HEK293 (cell line): ENCODE measurements at regions not wholly inside any gene's neighbourhood (a gene's known extent, or its start where the extent isn't known, plus 50 kb on each side); places are given as distances from the start of the nearest gene placed in this dataset.
"Not testable (repeated sequence)": the region's sequence is repeated elsewhere in the genome, so short reads cannot be mapped to it uniquely, and the experiment has no call there.

ENCODE experiments used
- CTCF ChIA-PET: fragments of 350-600 bp; formaldehyde crosslinking; extraction: SDS; loops from one replicate; lab custom pipeline; 2021; ENCODE audit warnings: antibody characterized with exemption; lab: Yijun Ruan, JAX
- POLR2A ChIA-PET: fragments of 300-600 bp; formaldehyde crosslinking; extraction: SDS; loops from one replicate; lab custom pipeline; 2020; ENCODE audit warnings: antibody characterized with exemption, inconsistent platforms; lab: Yijun Ruan, JAX
- H3K27ac ChIP-seq: fragments of 200-500 bp; sonication (Bioruptor generic); 2 replicates; pipeline ENCODE4 v1.5.1; 2014; ENCODE audit warnings: low read depth, low read length, control low read depth, inconsistent platforms; ENCODE audit errors: extremely low read depth
- H3K36me3 ChIP-seq, 2 experiments: fragments of 200-500 bp in 1 of 2; sonication (Bioruptor generic) in 1 of 2; 1 replicate in 1 of 2; 2 replicates in 1 of 2; pipeline ENCODE4 v1.5.1; 2014 to 2017; ENCODE audit warnings: inconsistent platforms in 2 of 2, low read length in 2 of 2; ENCODE audit not compliant: control insufficient read depth in 2 of 2, insufficient read depth in 1 of 2
- H3K4me1 ChIP-seq: fragments of 200-500 bp; sonication (Bioruptor generic); 2 replicates; pipeline ENCODE4 v1.5.1; 2014; ENCODE audit warnings: mild to moderate bottlenecking, low read length, inconsistent platforms; ENCODE audit not compliant: control insufficient read depth, insufficient read depth
- H3K4me3 ChIP-seq: 2 replicates; pipeline ENCODE4 v1.5.1; 2011; ENCODE audit warnings: low read depth, mild to moderate bottlenecking, control low read depth, low read length, moderate library complexity
- H3K9me3 ChIP-seq: fragments of 200-500 bp; sonication (Bioruptor generic); 2 replicates; pipeline ENCODE4 v1.5.1; 2014; ENCODE audit warnings: low read depth, low read length, inconsistent platforms; ENCODE audit not compliant: control insufficient read depth, insufficient read depth
- EGR2 ChIP-seq: fragments of 450-650 bp; formaldehyde crosslinking; IDR thresholded peaks from 2 replicates; pipeline ENCODE4 v1.5.1; 2016; ENCODE audit warnings: low read depth, missing biosample characterization, missing genetic modification characterization
- HOXA7 ChIP-seq: sonication (generic); formaldehyde crosslinking; IDR thresholded peaks from 2 replicates; pipeline ENCODE4 v1.8.1; 2022; ENCODE audit warnings: missing genetic modification reagents, borderline replicate concordance
- OVOL3 ChIP-seq: fragments of 450-650 bp; formaldehyde crosslinking; IDR thresholded peaks from 2 replicates; pipeline ENCODE4 v1.5.1; 2016; ENCODE audit warnings: missing biosample characterization, missing genetic modification characterization
- ZBTB17 ChIP-seq: fragments of 450-650 bp; formaldehyde crosslinking; IDR thresholded peaks from 2 replicates; pipeline ENCODE4 v1.5.1; 2016; ENCODE audit warnings: missing biosample characterization, missing genetic modification characterization
- ZFP37 ChIP-seq: fragments of 450-650 bp; formaldehyde crosslinking; IDR thresholded peaks from 2 replicates; pipeline ENCODE4 v1.5.1; 2016; ENCODE audit warnings: missing biosample characterization, missing genetic modification characterization
- ZIC2 ChIP-seq: fragments of 450-650 bp; formaldehyde crosslinking; IDR thresholded peaks from 2 replicates; pipeline ENCODE4 v1.5.1; 2016; ENCODE audit warnings: missing biosample characterization, missing genetic modification characterization
- ZNF146 ChIP-seq: fragments of 450-650 bp; formaldehyde crosslinking; IDR thresholded peaks from 2 replicates; pipeline ENCODE4 v1.5.1; 2016; ENCODE audit warnings: missing biosample characterization, missing genetic modification characterization
- ZNF302 ChIP-seq: fragments of 450-650 bp; formaldehyde crosslinking; IDR thresholded peaks from 2 replicates; pipeline ENCODE4 v1.5.1; 2016; ENCODE audit warnings: missing biosample characterization, missing genetic modification characterization, low read depth
- ZNF311 ChIP-seq: fragments of 450-650 bp; formaldehyde crosslinking; IDR thresholded peaks from 2 replicates; pipeline ENCODE4 v1.5.1; 2017; ENCODE audit warnings: missing biosample characterization, missing genetic modification characterization, borderline replicate concordance
- ZNF394 ChIP-seq: fragments of 450-650 bp; formaldehyde crosslinking; IDR thresholded peaks from 2 replicates; pipeline ENCODE4 v1.5.1; 2016; ENCODE audit warnings: missing biosample characterization, missing genetic modification characterization, mild to moderate bottlenecking, moderate library complexity, borderline replicate concordance
- ZNF610 ChIP-seq: fragments of 450-650 bp; formaldehyde crosslinking; IDR thresholded peaks from 2 replicates; pipeline ENCODE4 v1.5.1; 2016; ENCODE audit warnings: missing biosample characterization, missing genetic modification characterization, borderline replicate concordance
- ZNF843 ChIP-seq: fragments of 450-650 bp; formaldehyde crosslinking; IDR thresholded peaks from 2 replicates; pipeline ENCODE4 v1.5.1; 2016; ENCODE audit warnings: missing biosample characterization, missing genetic modification characterization
- TF ChIP-seq, protein P1 (sequence below): fragments of 450-650 bp; formaldehyde crosslinking; IDR thresholded peaks from 2 replicates; pipeline ENCODE4 v1.5.1; 2016; ENCODE audit warnings: missing biosample characterization, missing genetic modification characterization
- TF ChIP-seq, protein P2 (sequence below): fragments of 450-650 bp; IDR thresholded peaks from 2 replicates; pipeline ENCODE4 v1.5.1; 2018; ENCODE audit warnings: missing biosample characterization, missing genetic modification characterization
- TF ChIP-seq, protein P3 (sequence below): fragments of 450-650 bp; formaldehyde crosslinking; IDR thresholded peaks from 2 replicates; pipeline ENCODE4 v1.5.1; 2016; ENCODE audit warnings: missing biosample characterization, missing genetic modification characterization
- TF ChIP-seq, protein P4 (sequence below): fragments of 450-650 bp; formaldehyde crosslinking; IDR thresholded peaks from 2 replicates; pipeline ENCODE4 v1.5.1; 2016; ENCODE audit warnings: missing biosample characterization, missing genetic modification characterization
- TF ChIP-seq, protein P5 (sequence below): fragments of 450-650 bp; formaldehyde crosslinking; IDR thresholded peaks from 2 replicates; pipeline ENCODE4 v1.5.1; 2016; ENCODE audit warnings: missing biosample characterization, missing genetic modification characterization

DNA sequence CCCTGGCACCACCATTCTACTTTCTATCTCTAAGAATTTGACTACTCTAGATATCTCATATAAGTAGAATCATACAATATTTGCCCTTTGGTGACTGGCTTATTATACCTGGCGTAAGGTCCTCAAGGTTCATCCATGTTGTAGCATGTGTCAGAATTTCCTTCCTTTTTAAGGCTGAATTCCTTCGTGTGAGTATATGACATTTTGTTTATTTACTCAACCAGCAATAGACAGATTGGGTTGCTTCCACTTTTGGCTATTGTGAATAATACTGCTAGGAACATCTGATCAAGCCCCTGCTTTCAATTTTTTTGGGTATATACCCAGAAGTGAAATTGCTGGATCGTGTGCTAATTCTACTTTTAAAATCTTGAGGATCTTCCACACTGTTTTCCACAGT lies 232.8 kb upstream of the MCHR2 start (continued):
- no peak for TF ChIP-seq ZNF610

DNA sequence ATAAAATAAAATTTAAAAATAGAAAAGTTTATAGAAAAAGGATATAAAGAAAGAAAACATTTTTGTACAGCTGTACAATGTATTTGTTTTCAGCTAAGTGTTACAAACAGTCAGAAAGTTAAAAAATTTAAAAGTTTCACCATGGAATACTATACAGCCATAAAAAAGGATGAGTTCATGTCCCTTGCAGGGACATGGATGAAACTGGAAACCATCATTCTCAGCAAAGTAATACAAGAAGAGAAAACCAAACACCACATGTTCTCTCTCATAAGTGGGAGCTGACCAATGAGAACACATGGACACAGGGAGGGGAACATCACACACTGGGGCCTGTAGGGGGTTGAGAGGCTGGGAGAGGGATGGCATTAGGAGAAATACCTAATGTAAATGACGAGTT lies 229.9 kb upstream of the MCHR2 start:
- POLR2A ChIA-PET, H3K36me3 ChIP-seq, H3K27ac ChIP-seq, H3K9me3 ChIP-seq, H3K4me3 ChIP-seq, H3K4me1 ChIP-seq: not testable (repeated sequence)
- CTCF ChIA-PET: interaction anchor here (0.6 to 0.7 kb wide), 2 partner anchors 34 to 789 kb away, joined by 3 to 4 read pairs; no protein-coding TSS in a partner anchor
- peak; percentile 97 for TF ChIP-seq ZNF146 (tag by site-specific recombination)
- TF ChIP-seq, protein P1, sequence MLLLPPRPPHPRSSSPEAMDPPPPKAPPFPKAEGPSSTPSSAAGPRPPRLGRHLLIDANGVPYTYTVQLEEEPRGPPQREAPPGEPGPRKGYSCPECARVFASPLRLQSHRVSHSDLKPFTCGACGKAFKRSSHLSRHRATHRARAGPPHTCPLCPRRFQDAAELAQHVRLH (tag by site-specific recombination): peak; percentile 84; the same call in 1 of the 2 replicates

DNA sequence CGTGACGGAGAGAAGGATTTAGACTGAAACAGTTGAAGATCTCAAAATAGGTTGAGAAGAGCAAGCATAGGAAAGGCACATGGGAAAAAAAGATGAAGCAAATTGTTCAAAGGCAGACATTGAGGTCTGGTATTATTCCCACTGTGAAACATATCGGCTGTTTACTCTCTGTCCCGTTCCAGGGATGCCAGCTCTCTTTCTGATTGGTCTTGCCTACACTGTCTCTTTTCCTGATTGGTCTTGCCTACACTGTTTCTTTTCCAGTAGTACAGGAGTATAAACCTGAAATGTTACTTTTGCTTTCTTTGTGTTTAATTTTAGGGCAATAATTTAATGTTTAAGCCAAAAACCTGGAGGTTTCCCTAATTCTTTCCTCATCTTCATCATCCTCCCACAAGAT lies 226.5 kb upstream of the MCHR2 start:
- TF ChIP-seq ZBTB17 (tag by site-specific recombination) (peak; percentile 46; the same call in 1 of the 2 replicates), ZNF843 (tag by site-specific recombination) (no peak), HOXA7 (CRISPR knock-in tag) (no peak), ZFP37 (no peak), ZNF146 (tag by site-specific recombination) (no peak)
- TF ChIP-seq, protein P2, sequence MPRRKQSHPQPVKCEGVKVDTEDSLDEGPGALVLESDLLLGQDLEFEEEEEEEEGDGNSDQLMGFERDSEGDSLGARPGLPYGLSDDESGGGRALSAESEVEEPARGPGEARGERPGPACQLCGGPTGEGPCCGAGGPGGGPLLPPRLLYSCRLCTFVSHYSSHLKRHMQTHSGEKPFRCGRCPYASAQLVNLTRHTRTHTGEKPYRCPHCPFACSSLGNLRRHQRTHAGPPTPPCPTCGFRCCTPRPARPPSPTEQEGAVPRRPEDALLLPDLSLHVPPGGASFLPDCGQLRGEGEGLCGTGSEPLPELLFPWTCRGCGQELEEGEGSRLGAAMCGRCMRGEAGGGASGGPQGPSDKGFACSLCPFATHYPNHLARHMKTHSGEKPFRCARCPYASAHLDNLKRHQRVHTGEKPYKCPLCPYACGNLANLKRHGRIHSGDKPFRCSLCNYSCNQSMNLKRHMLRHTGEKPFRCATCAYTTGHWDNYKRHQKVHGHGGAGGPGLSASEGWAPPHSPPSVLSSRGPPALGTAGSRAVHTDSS (tag by site-specific recombination): peak; percentile 65
- H3K4me3 ChIP-seq: no peak overlapping the region
- H3K27ac ChIP-seq: no peak overlapping the region
- ChIA-PET CTCF (interaction anchor here (0.7 kb wide), 1 partner anchor 104 kb away, joined by 3 read pairs; no protein-coding TSS in a partner anchor), POLR2A (no interaction called here)
- no peaks in the 10 kb centered on the region for H3K9me3 ChIP-seq
- no peaks in the 10 kb centered on the region for H3K36me3 ChIP-seq
- H3K4me1 ChIP-seq: no peaks in the 10 kb centered on the region

DNA sequence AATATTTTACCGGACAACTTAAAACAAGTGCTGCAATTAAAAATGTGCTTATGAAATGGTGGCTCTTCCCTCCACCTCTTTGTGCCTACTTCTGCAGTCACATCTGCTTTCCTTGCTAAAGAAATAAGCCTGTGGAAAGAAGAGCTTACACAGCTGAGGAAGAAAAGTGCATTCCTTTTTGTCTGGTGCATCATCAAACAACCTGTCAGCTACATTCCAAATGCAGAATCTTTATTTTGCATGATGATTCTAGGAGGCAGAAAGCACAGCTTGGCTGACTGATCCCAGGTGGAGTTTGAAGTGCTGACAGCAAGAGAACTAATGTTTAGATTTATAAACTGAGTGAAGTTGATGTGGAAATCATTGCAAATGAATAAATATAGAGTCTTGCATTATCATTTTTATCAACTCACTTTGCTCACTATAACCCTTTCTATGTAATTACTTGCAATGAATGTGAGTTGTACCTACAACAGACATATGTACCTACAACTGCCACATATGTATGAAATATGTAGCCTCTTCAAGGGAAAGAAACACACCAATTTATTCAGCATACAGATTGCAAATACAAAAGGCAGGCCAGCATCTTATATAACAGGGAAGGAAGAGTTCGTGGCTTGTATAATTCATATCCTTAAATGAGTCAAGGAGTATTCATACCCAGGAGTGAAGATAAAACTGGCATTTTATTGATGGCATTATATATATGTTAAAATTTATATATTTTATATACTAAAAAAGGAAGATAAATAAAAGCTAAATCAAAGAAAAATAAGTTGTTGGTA lies 223.4 kb upstream of the MCHR2 start:
- no peak overlapping the region for H3K27ac ChIP-seq
- POLR2A ChIA-PET: no interaction called here
- no peaks in the 10 kb centered on the region for H3K36me3 ChIP-seq
- CTCF ChIA-PET: no interaction called here
- H3K4me1 ChIP-seq: no peaks in the 10 kb centered on the region
- H3K4me3 ChIP-seq: no peak overlapping the region
- H3K9me3 ChIP-seq: no peaks in the 10 kb centered on the region
- TF ChIP-seq, protein P3, sequence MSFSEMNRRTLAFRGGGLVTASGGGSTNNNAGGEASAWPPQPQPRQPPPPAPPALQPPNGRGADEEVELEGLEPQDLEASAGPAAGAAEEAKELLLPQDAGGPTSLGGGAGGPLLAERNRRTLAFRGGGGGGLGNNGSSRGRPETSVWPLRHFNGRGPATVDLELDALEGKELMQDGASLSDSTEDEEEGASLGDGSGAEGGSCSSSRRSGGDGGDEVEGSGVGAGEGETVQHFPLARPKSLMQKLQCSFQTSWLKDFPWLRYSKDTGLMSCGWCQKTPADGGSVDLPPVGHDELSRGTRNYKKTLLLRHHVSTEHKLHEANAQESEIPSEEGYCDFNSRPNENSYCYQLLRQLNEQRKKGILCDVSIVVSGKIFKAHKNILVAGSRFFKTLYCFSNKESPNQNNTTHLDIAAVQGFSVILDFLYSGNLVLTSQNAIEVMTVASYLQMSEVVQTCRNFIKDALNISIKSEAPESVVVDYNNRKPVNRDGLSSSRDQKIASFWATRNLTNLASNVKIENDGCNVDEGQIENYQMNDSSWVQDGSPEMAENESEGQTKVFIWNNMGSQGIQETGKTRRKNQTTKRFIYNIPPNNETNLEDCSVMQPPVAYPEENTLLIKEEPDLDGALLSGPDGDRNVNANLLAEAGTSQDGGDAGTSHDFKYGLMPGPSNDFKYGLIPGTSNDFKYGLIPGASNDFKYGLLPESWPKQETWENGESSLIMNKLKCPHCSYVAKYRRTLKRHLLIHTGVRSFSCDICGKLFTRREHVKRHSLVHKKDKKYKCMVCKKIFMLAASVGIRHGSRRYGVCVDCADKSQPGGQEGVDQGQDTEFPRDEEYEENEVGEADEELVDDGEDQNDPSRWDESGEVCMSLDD: no peak
- TF ChIP-seq, protein P4, sequence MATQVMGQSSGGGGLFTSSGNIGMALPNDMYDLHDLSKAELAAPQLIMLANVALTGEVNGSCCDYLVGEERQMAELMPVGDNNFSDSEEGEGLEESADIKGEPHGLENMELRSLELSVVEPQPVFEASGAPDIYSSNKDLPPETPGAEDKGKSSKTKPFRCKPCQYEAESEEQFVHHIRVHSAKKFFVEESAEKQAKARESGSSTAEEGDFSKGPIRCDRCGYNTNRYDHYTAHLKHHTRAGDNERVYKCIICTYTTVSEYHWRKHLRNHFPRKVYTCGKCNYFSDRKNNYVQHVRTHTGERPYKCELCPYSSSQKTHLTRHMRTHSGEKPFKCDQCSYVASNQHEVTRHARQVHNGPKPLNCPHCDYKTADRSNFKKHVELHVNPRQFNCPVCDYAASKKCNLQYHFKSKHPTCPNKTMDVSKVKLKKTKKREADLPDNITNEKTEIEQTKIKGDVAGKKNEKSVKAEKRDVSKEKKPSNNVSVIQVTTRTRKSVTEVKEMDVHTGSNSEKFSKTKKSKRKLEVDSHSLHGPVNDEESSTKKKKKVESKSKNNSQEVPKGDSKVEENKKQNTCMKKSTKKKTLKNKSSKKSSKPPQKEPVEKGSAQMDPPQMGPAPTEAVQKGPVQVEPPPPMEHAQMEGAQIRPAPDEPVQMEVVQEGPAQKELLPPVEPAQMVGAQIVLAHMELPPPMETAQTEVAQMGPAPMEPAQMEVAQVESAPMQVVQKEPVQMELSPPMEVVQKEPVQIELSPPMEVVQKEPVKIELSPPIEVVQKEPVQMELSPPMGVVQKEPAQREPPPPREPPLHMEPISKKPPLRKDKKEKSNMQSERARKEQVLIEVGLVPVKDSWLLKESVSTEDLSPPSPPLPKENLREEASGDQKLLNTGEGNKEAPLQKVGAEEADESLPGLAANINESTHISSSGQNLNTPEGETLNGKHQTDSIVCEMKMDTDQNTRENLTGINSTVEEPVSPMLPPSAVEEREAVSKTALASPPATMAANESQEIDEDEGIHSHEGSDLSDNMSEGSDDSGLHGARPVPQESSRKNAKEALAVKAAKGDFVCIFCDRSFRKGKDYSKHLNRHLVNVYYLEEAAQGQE (tag by site-specific recombination): no peak
- TF ChIP-seq ZNF311 (tag by site-specific recombination) (no peak), ZIC2 (no peak), OVOL3 (no peak), EGR2 (tag by site-specific recombination) (no peak), ZNF394 (tag by site-specific recombination) (no peak), HOXA7 (CRISPR knock-in tag) (no peak), ZNF302 (no peak)
- TF ChIP-seq, protein P5, sequence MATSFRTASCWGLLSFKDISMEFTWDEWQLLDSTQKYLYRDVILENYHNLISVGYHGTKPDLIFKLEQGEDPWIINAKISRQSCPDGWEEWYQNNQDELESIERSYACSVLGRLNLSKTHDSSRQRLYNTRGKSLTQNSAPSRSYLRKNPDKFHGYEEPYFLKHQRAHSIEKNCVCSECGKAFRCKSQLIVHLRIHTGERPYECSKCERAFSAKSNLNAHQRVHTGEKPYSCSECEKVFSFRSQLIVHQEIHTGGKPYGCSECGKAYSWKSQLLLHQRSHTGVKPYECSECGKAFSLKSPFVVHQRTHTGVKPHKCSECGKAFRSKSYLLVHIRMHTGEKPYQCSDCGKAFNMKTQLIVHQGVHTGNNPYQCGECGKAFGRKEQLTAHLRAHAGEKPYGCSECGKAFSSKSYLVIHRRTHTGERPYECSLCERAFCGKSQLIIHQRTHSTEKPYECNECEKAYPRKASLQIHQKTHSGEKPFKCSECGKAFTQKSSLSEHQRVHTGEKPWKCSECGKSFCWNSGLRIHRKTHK (tag by site-specific recombination): no peak
